ENCODE measurements at regions not wholly inside any gene's neighbourhood (a gene's known extent, or its start where the extent isn't known, plus 50 kb on each side); places are given as distances from the start of the nearest gene placed in this dataset.

DNA sequence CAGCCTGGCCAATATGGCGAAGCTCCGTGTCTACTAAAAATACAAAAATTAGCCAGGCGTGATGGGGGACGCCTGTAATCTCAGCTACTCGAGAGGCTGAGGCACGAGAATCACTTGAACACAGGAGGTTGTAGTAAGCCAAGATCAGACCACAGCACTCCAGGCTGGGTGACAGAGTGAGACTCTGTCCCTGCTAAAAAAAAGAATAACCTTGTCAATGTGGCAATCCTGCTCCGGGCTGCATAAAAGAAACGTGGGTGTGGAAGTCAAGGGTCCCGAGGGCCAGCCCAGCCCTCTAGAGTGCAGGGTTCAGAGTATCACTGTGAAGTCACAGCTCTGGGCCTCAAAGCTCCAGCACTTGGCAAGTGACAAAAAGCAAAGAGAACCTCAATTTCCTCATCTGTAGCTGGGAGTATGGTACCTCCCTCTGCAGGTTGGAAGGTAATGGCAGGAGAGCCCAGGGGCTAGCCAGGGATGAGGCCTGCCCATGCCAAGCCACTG, 73.5 kb upstream of the IQSEC1 start:
- TF ChIP-seq POLR2AphosphoS5 (IDR thresholded peaks at IDR 0.05; ENCODE audit: low read depth): no peak
- TF ChIP-seq, protein P1, sequence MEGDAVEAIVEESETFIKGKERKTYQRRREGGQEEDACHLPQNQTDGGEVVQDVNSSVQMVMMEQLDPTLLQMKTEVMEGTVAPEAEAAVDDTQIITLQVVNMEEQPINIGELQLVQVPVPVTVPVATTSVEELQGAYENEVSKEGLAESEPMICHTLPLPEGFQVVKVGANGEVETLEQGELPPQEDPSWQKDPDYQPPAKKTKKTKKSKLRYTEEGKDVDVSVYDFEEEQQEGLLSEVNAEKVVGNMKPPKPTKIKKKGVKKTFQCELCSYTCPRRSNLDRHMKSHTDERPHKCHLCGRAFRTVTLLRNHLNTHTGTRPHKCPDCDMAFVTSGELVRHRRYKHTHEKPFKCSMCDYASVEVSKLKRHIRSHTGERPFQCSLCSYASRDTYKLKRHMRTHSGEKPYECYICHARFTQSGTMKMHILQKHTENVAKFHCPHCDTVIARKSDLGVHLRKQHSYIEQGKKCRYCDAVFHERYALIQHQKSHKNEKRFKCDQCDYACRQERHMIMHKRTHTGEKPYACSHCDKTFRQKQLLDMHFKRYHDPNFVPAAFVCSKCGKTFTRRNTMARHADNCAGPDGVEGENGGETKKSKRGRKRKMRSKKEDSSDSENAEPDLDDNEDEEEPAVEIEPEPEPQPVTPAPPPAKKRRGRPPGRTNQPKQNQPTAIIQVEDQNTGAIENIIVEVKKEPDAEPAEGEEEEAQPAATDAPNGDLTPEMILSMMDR (IDR thresholded peaks at IDR 0.05; ENCODE audit: insufficient read depth, low read length): no peak
- TF ChIP-seq SPI1 (IDR thresholded peaks at IDR 0.05; ENCODE audit: borderline replicate concordance, low read depth): no peak
- TF ChIP-seq GABPA (IDR thresholded peaks at IDR 0.05; ENCODE audit: low read depth): no peak
- no peak for TF ChIP-seq REST (IDR thresholded peaks at IDR 0.05; ENCODE audit: insufficient replicate concordance, low read depth)
- no peak overlapping the region for H3K4me3 ChIP-seq (replicated peaks; ENCODE audit: insufficient read depth, low read length)
- H3K27me3 ChIP-seq (ENCODE audit: insufficient read depth, poor library complexity, severe bottlenecking): no peaks in the 10 kb centered on the region
- DNase-seq (ENCODE audit: low read depth in 1 of 2, low spot score in 1 of 2): no peak
- no peak overlapping the region for H3K27ac ChIP-seq (replicated peaks)

DNA sequence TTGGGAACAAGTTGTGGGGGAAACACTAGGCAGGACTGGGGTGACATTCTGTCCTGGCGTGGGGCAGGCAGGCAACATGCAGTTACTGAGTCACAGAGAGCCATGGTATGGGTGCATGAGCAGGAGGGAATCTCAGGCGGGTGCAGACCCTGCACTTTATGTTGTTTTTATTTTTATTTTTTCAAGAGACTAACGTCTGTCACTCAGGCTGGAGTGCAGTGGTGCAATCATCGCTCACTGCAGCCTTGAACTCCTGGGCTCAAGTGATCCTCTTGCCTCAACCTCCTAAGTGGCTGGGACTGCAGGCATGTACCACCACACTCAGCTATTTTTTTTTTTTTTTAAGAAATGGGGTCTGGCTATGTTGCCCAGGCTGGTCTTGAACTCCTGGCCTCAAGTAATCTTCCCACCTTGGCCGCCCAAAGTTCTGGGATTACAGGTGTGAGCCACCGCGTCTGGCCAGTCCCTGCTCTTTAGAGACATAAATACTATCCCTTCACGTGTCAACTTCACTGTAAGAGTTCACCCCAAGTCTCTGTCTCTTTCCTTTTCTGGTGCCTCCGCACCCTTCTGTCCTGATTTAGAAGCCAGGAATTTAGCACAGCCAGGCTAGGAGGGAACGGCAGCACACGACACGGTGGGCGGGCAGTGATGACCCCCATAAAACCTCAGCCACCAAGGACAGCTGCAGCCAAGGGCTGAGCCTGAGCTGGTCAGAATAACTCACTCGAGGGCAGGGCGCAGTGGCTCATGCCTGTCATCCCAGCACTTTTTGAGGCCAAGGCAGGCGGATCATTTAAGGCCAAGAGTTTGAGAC, 72.8 kb upstream of the IQSEC1 start:
- H3K4me3 ChIP-seq (replicated peaks; ENCODE audit: insufficient read depth, low read length): no peak overlapping the region
- no peaks in the 10 kb centered on the region for H3K27me3 ChIP-seq (ENCODE audit: insufficient read depth, poor library complexity, severe bottlenecking)
- TF ChIP-seq GABPA (IDR thresholded peaks at IDR 0.05; ENCODE audit: low read depth) (no peak), POLR2AphosphoS5 (IDR thresholded peaks at IDR 0.05; ENCODE audit: low read depth) (no peak), SPI1 (IDR thresholded peaks at IDR 0.05; ENCODE audit: borderline replicate concordance, low read depth) (no peak), REST (IDR thresholded peaks at IDR 0.05; ENCODE audit: insufficient replicate concordance, low read depth) (no peak)
- TF ChIP-seq, protein P1 (IDR thresholded peaks at IDR 0.05; ENCODE audit: insufficient read depth, low read length): no peak
- DNase-seq (ENCODE audit: low read depth in 1 of 2, low spot score in 1 of 2): no peak
- no peak overlapping the region for H3K27ac ChIP-seq (replicated peaks)

DNA sequence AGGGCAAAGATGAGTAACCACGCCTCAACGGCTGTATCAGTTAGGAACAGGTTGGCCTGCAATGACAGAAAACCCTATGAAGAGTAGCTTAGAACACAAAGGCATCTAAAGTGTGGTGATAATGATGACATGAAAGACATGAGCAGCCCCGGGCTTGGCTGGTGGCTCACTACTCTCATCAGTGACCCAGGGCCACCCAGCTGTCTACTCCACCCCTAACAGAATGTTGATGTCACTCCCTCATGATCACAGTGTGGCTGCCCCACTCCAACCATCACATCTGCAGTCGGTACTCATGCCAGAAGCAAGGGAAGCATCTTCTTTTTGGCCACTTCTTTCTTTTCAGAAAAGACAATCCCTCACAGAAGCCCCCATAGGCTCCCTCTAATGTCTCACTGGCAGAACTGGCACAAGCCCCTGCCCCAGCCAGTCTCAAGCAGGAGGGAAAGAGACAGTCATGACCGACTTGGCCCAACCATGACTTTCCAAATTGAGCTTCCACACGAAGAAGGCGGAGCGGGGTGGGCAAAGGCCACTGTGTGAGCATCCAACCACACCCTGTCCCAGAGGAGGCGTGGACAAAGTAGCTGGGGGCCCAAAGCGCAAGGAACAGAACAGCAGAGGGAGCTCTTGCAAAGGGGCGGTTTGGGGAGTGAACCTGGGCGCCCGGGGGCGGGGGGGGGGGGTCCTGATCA, 72.0 kb upstream of the IQSEC1 start:
- H3K27ac ChIP-seq (replicated peaks): no peak overlapping the region
- H3K4me3 ChIP-seq (replicated peaks; ENCODE audit: insufficient read depth, low read length): no peak overlapping the region
- no peak for DNase-seq (ENCODE audit: low read depth in 1 of 2, low spot score in 1 of 2)
- H3K27me3 ChIP-seq (ENCODE audit: insufficient read depth, poor library complexity, severe bottlenecking): no peaks in the 10 kb centered on the region
- TF ChIP-seq GABPA (IDR thresholded peaks at IDR 0.05; ENCODE audit: low read depth): no peak

Data from HL-60 (cell line).